ENCODE measurements at regions not wholly inside any gene's neighbourhood (a gene's known extent, or its start where the extent isn't known, plus 50 kb on each side); places are given as distances from the start of the nearest gene placed in this dataset.
A peak's percentile ranks its signal among the peaks of the same experiment; 100 is the strongest.
"Not testable (repeated sequence)": the region's sequence is repeated elsewhere in the genome, so short reads cannot be mapped to it uniquely, and the experiment has no call there.

DNA sequence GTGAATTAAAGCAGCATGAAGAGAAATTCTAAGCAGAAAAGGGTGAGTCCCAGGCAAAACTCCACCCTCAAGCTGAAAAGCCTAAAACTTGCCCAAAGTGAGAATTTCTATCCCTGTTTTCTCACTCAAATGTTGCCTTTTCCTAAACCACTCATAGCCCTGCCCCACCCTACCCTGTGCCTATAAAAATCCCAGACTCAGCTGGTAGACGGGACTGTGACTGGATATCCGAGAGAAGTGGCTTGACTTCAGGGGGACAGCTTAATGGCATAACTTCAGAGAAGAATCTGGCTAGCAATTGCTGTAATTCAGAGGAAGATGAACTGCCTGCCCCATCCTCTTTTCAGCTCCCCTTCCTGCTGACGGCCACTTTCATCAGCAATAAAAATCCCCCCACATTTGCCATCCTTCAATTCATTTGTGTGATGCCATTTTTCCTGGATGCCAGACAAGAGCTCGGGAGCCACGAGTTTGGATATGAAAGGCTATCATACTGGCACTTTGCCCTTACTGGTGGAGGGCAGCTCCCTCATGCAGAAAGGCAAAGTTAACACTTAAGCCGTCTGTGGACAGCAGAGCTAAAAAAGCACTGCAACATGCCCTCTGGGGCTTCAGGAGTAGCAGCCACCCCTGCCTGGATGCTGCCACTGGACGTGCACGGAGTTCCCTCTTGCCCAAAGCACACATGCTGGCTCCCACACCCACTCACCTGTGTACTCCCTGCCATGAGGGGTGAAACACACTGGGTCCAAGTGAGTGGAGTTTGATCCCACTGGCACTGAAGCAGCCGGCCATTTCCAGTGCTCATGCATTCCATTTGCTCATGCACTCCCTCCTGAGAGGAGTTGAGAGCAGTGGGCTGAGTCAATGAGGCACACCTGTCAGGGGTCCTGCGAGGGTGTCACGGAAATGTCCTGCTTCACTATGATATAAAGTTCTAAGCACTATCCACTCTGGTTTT, 670.6 kb downstream of the PLOD2 start:
- TF ChIP-seq CTCF (IDR thresholded peaks at IDR 0.05) (no peak), ZFX (IDR thresholded peaks at IDR 0.05; ENCODE audit: borderline replicate concordance) (no peak)
- no peak overlapping the region for H3K27ac ChIP-seq

DNA sequence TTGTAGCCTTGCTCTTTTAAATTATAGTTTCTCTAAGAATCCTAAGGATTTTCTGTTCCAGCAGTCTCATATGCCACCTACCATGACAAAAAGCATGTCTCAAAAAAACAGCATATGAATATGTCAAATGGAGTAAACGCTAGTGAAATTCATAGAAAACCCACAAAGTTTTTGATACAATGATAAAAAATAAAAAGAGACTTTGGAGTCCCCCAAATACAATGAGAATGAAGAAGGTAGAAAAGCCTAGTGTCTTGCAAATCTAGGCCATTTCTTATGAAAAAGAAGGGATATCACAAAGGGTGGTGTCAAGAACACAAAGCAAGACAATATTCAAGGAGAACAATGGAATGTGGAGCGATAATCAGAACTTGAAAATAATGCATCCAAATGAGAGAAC, 668.5 kb downstream of the PLOD2 start:
- H3K27ac ChIP-seq = no peak overlapping the region
- TF ChIP-seq CTCF (IDR thresholded peaks at IDR 0.05) (no peak), ZFX (IDR thresholded peaks at IDR 0.05; ENCODE audit: borderline replicate concordance) (no peak)

DNA sequence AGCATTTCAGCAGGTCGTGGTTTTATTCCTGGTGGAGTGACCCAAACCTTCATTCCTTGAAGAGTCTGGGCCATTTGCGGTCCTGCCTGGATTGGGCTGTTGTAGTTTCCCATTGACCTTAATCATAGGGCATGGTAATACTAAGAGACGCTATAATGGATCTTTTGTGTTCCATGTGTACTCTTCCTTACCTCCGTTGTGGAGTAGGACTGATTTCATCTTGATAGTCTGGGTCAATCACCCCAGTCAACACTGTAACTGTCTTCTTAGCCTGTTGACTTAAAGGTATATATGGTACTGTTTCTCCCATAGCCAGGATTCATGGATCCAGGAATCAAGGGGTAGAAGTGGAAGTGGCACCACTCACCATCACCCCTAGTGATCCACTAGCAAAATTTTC, 643.6 kb downstream of the PLOD2 start:
- H3K27ac ChIP-seq = not testable (repeated sequence)

GRCh38 chr3:145518639-145519038, 642.3 kb downstream of the PLOD2 start:
- H3K27ac ChIP-seq = peak overlapping the region; percentile 15; the same call in 1 of the 2 replicates
- TF ChIP-seq ZFX (IDR thresholded peaks at IDR 0.05; ENCODE audit: borderline replicate concordance) (no peak), CTCF (IDR thresholded peaks at IDR 0.05) (no peak)

- peak overlapping the region; percentile 15; the same call in 1 of the 2 replicates for H3K27ac ChIP-seq
- no peak for TF ChIP-seq ZFX (IDR thresholded peaks at IDR 0.05; ENCODE audit: borderline replicate concordance)
- no peak for TF ChIP-seq CTCF (IDR thresholded peaks at IDR 0.05)
These were observed 641.5 kb downstream of the PLOD2 start for GRCh38 chr3:145519398-145520047.

- H3K27ac ChIP-seq = no peak overlapping the region
- TF ChIP-seq CTCF (IDR thresholded peaks at IDR 0.05) = no peak
- no peak for TF ChIP-seq ZFX (IDR thresholded peaks at IDR 0.05; ENCODE audit: borderline replicate concordance)
These were observed 638.8 kb downstream of the PLOD2 start for GRCh38 chr3:145522179-145522578.

- H3K27ac ChIP-seq = no peak overlapping the region
These were observed 637.9 kb downstream of the PLOD2 start for GRCh38 chr3:145522893-145523651.

More at GRCh38 chr3:145522893-145523651, 637.9 kb downstream of the PLOD2 start:
- TF ChIP-seq CTCF (IDR thresholded peaks at IDR 0.05) (no peak), ZFX (IDR thresholded peaks at IDR 0.05; ENCODE audit: borderline replicate concordance) (no peak)

Measured in 22Rv1 (cell line).